A673 (cell line): ENCODE measurements at regions not wholly inside any gene's neighbourhood (a gene's known extent, or its start where the extent isn't known, plus 50 kb on each side); places are given as distances from the start of the nearest gene placed in this dataset.

Experiments
- BruUV-seq: library from RNA; stranded (reverse); fragments of 400-500 nt; replicated peaks from 2 replicates; lab custom pipeline; 2021; lab: Mats Ljungman, UMichigan
- CTCF ChIA-PET: fragments of 300-600 bp; sonication (Branson Sonifier 250); formaldehyde crosslinking; loops from one replicate; lab custom pipeline; 2022; ENCODE audit warnings: antibody characterized with exemption; lab: Charles Lee
- POLR2A ChIA-PET: fragments of 300-600 bp; sonication (Branson Sonifier 250); formaldehyde crosslinking; loops from one replicate; lab custom pipeline; 2022; ENCODE audit warnings: antibody characterized with exemption; ENCODE audit not compliant: low non-redundant PET; lab: Charles Lee
- DNase-seq: peaks from one replicate; pipeline ENCODE4 v3.0.0-alpha.2; 2015; ENCODE audit warnings: low spot score
- H3K27ac ChIP-seq: fragments of 200-600 bp; sonication (generic); 2 replicates; pipeline ENCODE4 v1.5.1; 2016; ENCODE audit warnings: mixed run types, low read depth, mild to moderate bottlenecking, mixed read lengths, antibody characterized with exemption, low read length; ENCODE audit not compliant: poor library complexity, severe bottlenecking
- H3K27me3 ChIP-seq: fragments of 200-600 bp; sonication (generic); replicated peaks from 2 replicates; pipeline ENCODE4 v1.6.1; 2017; ENCODE audit warnings: mixed run types, low read depth, mild to moderate bottlenecking, mixed read lengths, antibody characterized with exemption, low read length; ENCODE audit not compliant: insufficient read depth, poor library complexity
- H3K36me3 ChIP-seq: fragments of 200-600 bp; sonication (generic); 2 replicates; pipeline ENCODE4 v1.6.1; 2016; ENCODE audit warnings: mixed run types, mild to moderate bottlenecking, mixed read lengths, antibody characterized with exemption, low read length; ENCODE audit not compliant: insufficient read depth, poor library complexity, severe bottlenecking
- H3K4me1 ChIP-seq: fragments of 200-600 bp; sonication (generic); 2 replicates; pipeline ENCODE4 v1.6.1; 2017; ENCODE audit warnings: mixed run types, mild to moderate bottlenecking, mixed read lengths, antibody characterized with exemption, low read length; ENCODE audit not compliant: insufficient read depth, poor library complexity, severe bottlenecking
- H3K4me3 ChIP-seq: fragments of 200-600 bp; sonication (generic); 2 replicates; pipeline ENCODE4 v1.5.1; 2016; ENCODE audit warnings: low read depth, mixed run types, mild to moderate bottlenecking, mixed read lengths, low read length; ENCODE audit not compliant: poor library complexity, severe bottlenecking
- H3K9me3 ChIP-seq: fragments of 200-600 bp; sonication (generic); 2 replicates; pipeline ENCODE4 v1.6.1; 2016; ENCODE audit warnings: mixed run types, low read depth, mild to moderate bottlenecking, mixed read lengths, antibody characterized with exemption, low read length; ENCODE audit not compliant: poor library complexity, severe bottlenecking
- EZH2 ChIP-seq: fragments of 200-600 bp; sonication (generic); IDR thresholded peaks from 2 replicates; pipeline ENCODE4 v1.6.1; 2017; ENCODE audit warnings: borderline replicate concordance, low read depth, mild to moderate bottlenecking, mixed read lengths, antibody characterized with exemption, low read length; ENCODE audit not compliant: poor library complexity, severe bottlenecking
- intact Hi-C: fragments of 100-400 bp; cut with micrococcal nuclease; formaldehyde crosslinking; loops from one replicate; pipeline ENCODE4 v1.10.0; 2022; ENCODE audit not compliant: unreplicated experiment
- TF ChIP-seq, protein P1 (sequence below): fragments of 300-800, 200-600 bp; sonication (generic); conservative IDR thresholded peaks from 2 replicates; pipeline ENCODE4 v1.5.1; 2017; ENCODE audit warnings: low read depth, mild to moderate bottlenecking, antibody characterized with exemption, low read length, moderate library complexity, mixed read lengths

DNA sequence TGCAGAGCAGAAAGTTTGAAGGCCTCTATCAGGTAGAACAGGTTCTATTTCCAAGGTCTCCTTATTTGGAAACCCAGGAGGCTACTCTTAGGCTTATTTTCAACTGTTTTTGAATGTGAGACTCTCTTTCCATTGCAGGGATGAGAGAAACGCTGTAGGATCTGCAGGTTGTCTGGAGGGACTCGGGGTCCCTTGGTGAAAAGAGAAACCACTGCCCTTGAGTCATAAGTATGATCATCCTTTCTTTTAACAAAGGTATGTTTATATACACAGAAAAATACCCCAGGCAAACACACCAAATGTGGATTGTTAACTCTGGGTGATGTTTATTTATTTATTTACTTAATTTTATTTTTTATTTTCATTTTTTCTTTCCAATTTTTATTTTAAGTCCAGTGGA lies 57.8 kb upstream of the MAX start:
- Histone ChIP-seq H3K4me1 (no peaks in the 10 kb centered on the region), H3K9me3 (no peaks in the 10 kb centered on the region), H3K36me3 (no peaks in the 10 kb centered on the region), H3K4me3 (no peak overlapping the region), H3K27ac (no peak overlapping the region), H3K27me3 (no peaks in the 10 kb centered on the region)
- intact Hi-C loops = no loop called here
- TF ChIP-seq EZH2 = no peak
- TF ChIP-seq, protein P1, sequence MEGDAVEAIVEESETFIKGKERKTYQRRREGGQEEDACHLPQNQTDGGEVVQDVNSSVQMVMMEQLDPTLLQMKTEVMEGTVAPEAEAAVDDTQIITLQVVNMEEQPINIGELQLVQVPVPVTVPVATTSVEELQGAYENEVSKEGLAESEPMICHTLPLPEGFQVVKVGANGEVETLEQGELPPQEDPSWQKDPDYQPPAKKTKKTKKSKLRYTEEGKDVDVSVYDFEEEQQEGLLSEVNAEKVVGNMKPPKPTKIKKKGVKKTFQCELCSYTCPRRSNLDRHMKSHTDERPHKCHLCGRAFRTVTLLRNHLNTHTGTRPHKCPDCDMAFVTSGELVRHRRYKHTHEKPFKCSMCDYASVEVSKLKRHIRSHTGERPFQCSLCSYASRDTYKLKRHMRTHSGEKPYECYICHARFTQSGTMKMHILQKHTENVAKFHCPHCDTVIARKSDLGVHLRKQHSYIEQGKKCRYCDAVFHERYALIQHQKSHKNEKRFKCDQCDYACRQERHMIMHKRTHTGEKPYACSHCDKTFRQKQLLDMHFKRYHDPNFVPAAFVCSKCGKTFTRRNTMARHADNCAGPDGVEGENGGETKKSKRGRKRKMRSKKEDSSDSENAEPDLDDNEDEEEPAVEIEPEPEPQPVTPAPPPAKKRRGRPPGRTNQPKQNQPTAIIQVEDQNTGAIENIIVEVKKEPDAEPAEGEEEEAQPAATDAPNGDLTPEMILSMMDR = no peak
- ChIA-PET POLR2A (no interaction called here), CTCF (no interaction called here)
- DNase-seq = no peak
- BruUV-seq = no TSS peak

DNA sequence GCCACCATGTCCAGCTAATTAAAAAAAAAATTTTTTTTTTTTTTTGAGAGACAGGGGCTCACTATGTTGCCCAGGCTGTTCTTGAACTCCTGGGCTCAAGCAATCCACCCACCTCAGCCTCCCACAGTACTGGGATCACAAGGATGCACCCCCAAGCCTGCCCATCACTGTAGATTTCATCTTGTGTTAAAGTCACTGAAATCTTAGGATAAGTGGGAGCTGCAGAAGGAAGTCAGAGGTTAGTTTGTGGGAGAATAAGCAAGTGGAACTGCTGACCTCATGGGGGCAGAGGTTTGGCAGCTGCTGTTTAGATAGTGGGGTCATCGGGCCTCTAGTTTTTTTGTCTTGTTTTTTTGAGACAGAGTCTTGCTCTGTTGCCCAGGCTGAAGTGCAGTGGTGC lies 59.7 kb upstream of the MAX start:
- POLR2A ChIA-PET = no interaction called here
- no peak for DNase-seq

DNA sequence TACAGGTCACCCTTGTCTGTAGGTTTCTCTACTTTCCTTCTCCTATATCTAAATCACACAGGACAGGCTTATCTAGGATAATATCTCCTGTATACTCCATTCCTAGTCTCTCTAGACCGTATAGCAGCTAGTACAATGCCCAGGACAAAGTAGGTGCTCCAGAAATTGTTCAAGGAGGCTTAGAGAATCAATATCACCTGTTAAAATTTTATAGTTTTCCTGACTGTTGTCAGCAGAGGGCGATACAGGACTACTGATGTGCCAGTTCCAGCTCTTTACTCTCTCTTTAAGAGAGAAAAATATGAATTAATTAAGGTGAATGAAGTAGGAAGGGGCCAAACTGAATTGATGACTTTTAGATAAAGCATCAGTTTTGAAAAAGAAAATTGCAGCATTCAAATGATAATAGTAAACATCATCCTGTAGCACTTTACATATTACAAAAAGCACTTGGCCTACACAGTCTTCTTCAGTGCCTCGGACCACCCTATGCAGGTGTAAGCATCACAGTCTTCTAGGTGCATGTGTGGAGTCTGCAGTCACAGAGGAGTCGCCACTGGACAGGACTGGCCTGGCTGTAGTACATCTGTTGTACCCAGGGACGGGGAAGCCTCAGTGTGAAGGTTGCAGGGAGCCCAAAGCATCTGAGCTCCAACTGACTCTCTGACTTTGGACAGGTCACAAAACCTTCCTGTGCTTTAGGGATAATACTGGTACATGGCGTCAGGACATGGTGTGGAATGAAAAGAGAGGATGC lies 61.9 kb upstream of the MAX start:
- CTCF ChIA-PET = interaction anchor here (0.5 to 2.3 kb wide), 6 partner anchors 238 to 906 kb away, joined by 4 to 11 read pairs (median 7); partner anchors contain the start of gene FUT8
- Histone ChIP-seq H3K9me3 (no peaks in the 10 kb centered on the region), H3K4me1 (no peaks in the 10 kb centered on the region), H3K4me3 (no peak overlapping the region), H3K27me3 (no peaks in the 10 kb centered on the region), H3K36me3 (no peaks in the 10 kb centered on the region), H3K27ac (no peak overlapping the region)
- intact Hi-C loops = loop anchor here (1.0 to 2.0 kb wide), 3 partner anchors 661 to 907 kb away; no protein-coding TSS in a partner anchor
- BruUV-seq = no TSS peak
- POLR2A ChIA-PET = no interaction called here
- DNase-seq = peak; percentile 62
- TF ChIP-seq, protein P1 = peak; percentile 66
- TF ChIP-seq EZH2 = no peak

More for the DNA sequence above, 59.7 kb upstream of the MAX start:
- no TSS peak for BruUV-seq
- CTCF ChIA-PET = no interaction called here
- TF ChIP-seq EZH2 = no peak
- TF ChIP-seq, protein P1 = no peak
- Histone ChIP-seq H3K27me3 (no peaks in the 10 kb centered on the region), H3K27ac (no peak overlapping the region), H3K36me3 (no peaks in the 10 kb centered on the region), H3K4me1 (no peaks in the 10 kb centered on the region), H3K9me3 (no peaks in the 10 kb centered on the region), H3K4me3 (no peak overlapping the region)
- intact Hi-C loops = no loop called here
